GM12872 (cell line): ENCODE measurements at regions not wholly inside any gene's neighbourhood (a gene's known extent, or its start where the extent isn't known, plus 50 kb on each side); places are given as distances from the start of the nearest gene placed in this dataset.

Experiments used
- CTCF ChIP-seq: IDR thresholded peaks from 3 replicates; pipeline ENCODE4 v1.5.1; 2011; ENCODE audit warnings: low read depth, mild to moderate bottlenecking, low read length, moderate library complexity; ENCODE audit not compliant: insufficient read depth

- no peak for TF ChIP-seq CTCF
These were observed 470.8 kb upstream of the SEMA3A start for GRCh38 chr7:84665339-84665738.

GRCh38 chr7:84664626-84665025 lies 470.0 kb upstream of the SEMA3A start:
- no peak for TF ChIP-seq CTCF

DNA sequence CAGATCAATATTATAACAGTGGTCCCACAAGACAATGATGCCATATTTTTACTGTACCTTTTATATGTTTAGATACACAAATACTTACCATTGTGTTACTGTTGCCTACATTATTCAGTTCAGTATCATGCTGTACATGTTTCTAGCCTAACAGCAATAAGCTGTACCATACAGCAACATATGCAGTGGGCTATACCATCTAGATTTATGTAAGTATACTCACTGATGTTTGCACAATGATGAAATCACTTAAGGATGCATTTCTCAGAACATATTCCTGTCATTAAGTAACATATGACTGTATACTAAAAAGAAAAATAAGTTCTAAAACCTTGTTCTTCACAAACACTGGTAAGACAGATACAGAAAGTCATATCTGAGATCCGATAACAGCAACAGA lies 468.6 kb upstream of the SEMA3A start:
- TF ChIP-seq CTCF, result no peak

DNA sequence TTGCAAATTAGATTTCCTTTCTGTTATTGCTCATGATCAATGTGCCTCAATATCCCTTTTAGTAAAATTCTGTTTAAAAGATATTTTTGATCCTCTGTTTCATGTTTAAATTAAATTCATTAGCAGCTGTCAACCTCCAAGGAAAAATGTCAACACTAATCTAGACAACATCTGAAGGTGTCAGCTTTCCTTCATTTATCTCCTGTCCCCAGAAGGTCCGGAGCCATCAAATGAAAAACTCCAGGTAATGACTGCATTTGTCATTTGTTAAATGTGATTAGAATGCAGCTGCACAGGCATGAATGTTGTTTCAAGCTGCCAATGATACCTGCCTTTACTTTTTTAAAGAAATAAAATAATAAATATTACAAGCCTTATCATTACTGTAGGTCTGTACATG lies 463.7 kb upstream of the SEMA3A start:
- no peak for TF ChIP-seq CTCF

- TF ChIP-seq CTCF, result no peak
These were observed 459.7 kb upstream of the SEMA3A start for GRCh38 chr7:84654273-84654672.

DNA sequence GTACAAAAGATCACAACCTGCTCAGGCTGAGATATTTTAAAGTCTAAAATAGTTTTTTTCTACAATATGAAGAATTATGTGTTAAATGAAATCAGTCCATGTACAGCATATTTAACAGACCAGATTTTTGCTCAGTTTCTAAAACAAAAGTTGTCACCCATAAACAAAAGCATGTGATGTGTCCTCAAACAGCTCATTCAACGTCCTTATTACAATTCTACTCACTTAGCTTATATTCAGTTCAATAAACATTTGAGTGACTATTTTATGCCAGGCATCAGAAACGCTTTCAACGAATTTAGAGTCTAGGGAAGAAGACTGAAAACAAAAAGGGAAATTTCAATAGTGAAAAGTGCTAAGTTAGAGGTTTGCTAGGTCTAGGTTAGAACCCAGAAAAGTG lies 457.3 kb upstream of the SEMA3A start:
- TF ChIP-seq CTCF, result no peak

DNA sequence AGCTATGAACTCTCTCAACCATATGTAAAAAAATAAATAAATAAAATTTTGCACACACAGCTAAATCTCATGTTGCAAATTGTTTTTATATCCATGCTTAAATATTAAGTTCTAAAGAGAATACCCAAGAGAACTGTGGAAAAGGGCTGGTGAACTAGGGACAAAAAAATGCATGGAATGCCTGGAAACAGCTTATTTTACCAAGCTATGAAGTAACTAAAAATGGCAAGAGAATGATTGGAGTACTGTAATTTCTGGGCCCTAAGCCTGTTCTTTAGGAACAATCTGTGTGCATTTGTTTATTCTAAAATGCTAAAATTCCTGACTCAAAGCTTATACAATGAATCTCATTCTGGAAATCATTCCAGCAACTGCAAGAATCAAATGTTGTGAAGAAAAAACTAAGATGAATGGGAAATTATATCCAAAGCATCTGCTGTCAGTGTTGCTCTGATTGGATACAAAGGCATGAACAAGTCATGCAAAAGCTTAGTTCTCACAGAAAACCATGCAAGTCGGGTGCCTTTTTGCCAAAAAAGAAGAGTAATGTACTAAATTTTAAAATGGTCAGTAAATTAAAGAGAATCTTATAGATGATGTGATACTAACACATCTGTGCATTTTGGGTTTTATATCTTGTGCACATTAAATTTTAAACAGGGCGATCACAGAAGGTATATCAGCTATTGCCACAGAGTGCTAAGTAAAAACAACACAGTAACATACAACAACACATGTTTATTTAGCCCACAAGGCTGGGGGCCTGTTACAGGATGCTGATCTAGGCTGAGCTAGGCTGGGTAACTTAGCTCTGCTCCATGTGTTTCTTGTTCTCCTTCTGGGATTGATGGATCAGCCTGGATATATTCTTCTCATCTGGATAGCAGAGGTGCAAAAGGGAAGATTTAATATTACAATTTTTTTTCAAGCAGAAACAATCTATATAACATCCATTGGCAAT lies 453.5 kb upstream of the SEMA3A start:
- TF ChIP-seq CTCF, result no peak
